MM.1S (cell line): ENCODE measurements at regions not wholly inside any gene's neighbourhood (a gene's known extent, or its start where the extent isn't known, plus 50 kb on each side); places are given as distances from the start of the nearest gene placed in this dataset.

Experiments used
- DNase-seq: peaks from one replicate; pipeline ENCODE4 v3.0.0-alpha.2; 2015
- H2AFZ ChIP-seq: fragments of 300-600 bp; sonication (generic); 2 replicates; pipeline ENCODE4 v1.6.0; 2016; ENCODE audit warnings: antibody characterized with exemption, low read length
- H3F3A ChIP-seq: fragments of 300-600 bp; sonication (generic); 2 replicates; pipeline ENCODE4 v1.6.1; 2016; ENCODE audit warnings: mild to moderate bottlenecking, antibody characterized with exemption, low read length, moderate library complexity, mixed read lengths; ENCODE audit not compliant: insufficient read depth
- H3K27ac ChIP-seq: fragments of 300-600 bp; sonication (generic); 2 replicates; pipeline ENCODE4 v1.5.1; 2016; ENCODE audit warnings: mild to moderate bottlenecking, low read length
- H3K27me3 ChIP-seq: fragments of 300-600 bp; sonication (generic); replicated peaks from 2 replicates; pipeline ENCODE4 v1.6.0; 2016; ENCODE audit warnings: low read length; ENCODE audit not compliant: insufficient read depth
- H3K36me3 ChIP-seq: fragments of 300-600 bp; sonication (generic); replicated peaks from 2 replicates; pipeline ENCODE4 v1.6.1; 2016; ENCODE audit warnings: mild to moderate bottlenecking, low read length, mixed read lengths; ENCODE audit not compliant: insufficient read depth
- H3K4me1 ChIP-seq: fragments of 300-600 bp; sonication (generic); 2 replicates; pipeline ENCODE4 v1.6.1; 2016; ENCODE audit warnings: low read length, mixed read lengths
- H3K4me2 ChIP-seq: fragments of 300-600 bp; sonication (generic); 2 replicates; pipeline ENCODE4 v1.6.0; 2016; ENCODE audit warnings: low read depth, low read length
- H3K4me3 ChIP-seq: fragments of 300-600 bp; sonication (generic); 2 replicates; pipeline ENCODE4 v1.5.1; 2016; ENCODE audit warnings: low read length, mixed read lengths
- H3K79me2 ChIP-seq: fragments of 300-600 bp; sonication (generic); 2 replicates; pipeline ENCODE4 v1.6.1; 2016; ENCODE audit warnings: mixed run types, low read length, mixed read lengths
- H3K9ac ChIP-seq: fragments of 300-600 bp; sonication (generic); 2 replicates; pipeline ENCODE4 v1.6.1; 2016; ENCODE audit warnings: low read length, mixed read lengths
- H3K9me2 ChIP-seq: fragments of 300-600 bp; sonication (generic); replicated peaks from 2 replicates; pipeline ENCODE4 v1.6.1; 2016; ENCODE audit warnings: mild to moderate bottlenecking, low read length, mixed read lengths; ENCODE audit not compliant: insufficient read depth
- H3K9me3 ChIP-seq: fragments of 300-600 bp; sonication (generic); replicated peaks from 2 replicates; pipeline ENCODE4 v1.6.1; 2016; ENCODE audit warnings: mild to moderate bottlenecking, low read length, mixed read lengths; ENCODE audit not compliant: insufficient read depth
- H4K20me1 ChIP-seq: fragments of 300-600 bp; sonication (generic); 2 replicates; pipeline ENCODE4 v1.6.1; 2016; ENCODE audit warnings: mild to moderate bottlenecking, low read length, moderate library complexity, mixed read lengths; ENCODE audit not compliant: insufficient read depth
- CTCF ChIP-seq: fragments of 300-600 bp; sonication (generic); IDR thresholded peaks from 2 replicates; pipeline ENCODE4 v1.5.1; 2016; ENCODE audit warnings: antibody characterized with exemption, low read length, mixed read lengths
- EZH2 ChIP-seq: fragments of 300-600 bp; sonication (generic); optimal IDR thresholded peaks from 2 replicates; pipeline ENCODE3; 2017; ENCODE audit warnings: low read depth, mild to moderate bottlenecking, antibody characterized with exemption, low read length, mixed read lengths
- EZH2phosphoT487 ChIP-seq: fragments of 300-600 bp; sonication (generic); IDR thresholded peaks from 2 replicates; pipeline ENCODE4 v1.6.1; 2018; ENCODE audit warnings: antibody characterized with exemption, low read length

GRCh38 chr6:170039156-170040114 lies 251.4 kb downstream of the DLL1 start:
- Histone ChIP-seq H3K27me3 (no peaks in the 10 kb centered on the region), H3K4me3 (no peak overlapping the region), H3K4me2 (no peak overlapping the region), H3K79me2 (no peaks in the 10 kb centered on the region), H4K20me1 (no peaks in the 10 kb centered on the region), H3K36me3 (no peaks in the 10 kb centered on the region), H3K9ac (no peak overlapping the region), H3K4me1 (no peaks in the 10 kb centered on the region), H3K27ac (no peak overlapping the region), H3K9me2 (no peaks in the 10 kb centered on the region), H3K9me3 (no peaks in the 10 kb centered on the region), H2AFZ (no peak overlapping the region), H3F3A (no peaks in the 10 kb centered on the region)
- TF ChIP-seq CTCF (no peak), EZH2 (no peak), EZH2phosphoT487 (no peak)
- no peak for DNase-seq

- Histone ChIP-seq H3F3A (no peaks in the 10 kb centered on the region), H3K4me1 (no peaks in the 10 kb centered on the region), H4K20me1 (no peaks in the 10 kb centered on the region), H3K4me2 (no peak overlapping the region), H2AFZ (no peak overlapping the region), H3K27me3 (no peaks in the 10 kb centered on the region), H3K9me2 (no peaks in the 10 kb centered on the region), H3K27ac (no peak overlapping the region), H3K4me3 (no peak overlapping the region), H3K9me3 (no peaks in the 10 kb centered on the region), H3K36me3 (no peaks in the 10 kb centered on the region), H3K9ac (no peak overlapping the region), H3K79me2 (no peaks in the 10 kb centered on the region)
- TF ChIP-seq CTCF (no peak), EZH2phosphoT487 (no peak), EZH2 (no peak)
- DNase-seq: no peak
These were observed 252.2 kb downstream of the DLL1 start for GRCh38 chr6:170038708-170039107.

GRCh38 chr6:170038251-170038650 lies 252.6 kb downstream of the DLL1 start:
- Histone ChIP-seq H3K27ac (no peak overlapping the region), H3K27me3 (no peaks in the 10 kb centered on the region), H3K4me3 (no peak overlapping the region), H4K20me1 (no peaks in the 10 kb centered on the region), H3K36me3 (no peaks in the 10 kb centered on the region), H3K4me1 (no peaks in the 10 kb centered on the region), H3K9me2 (no peaks in the 10 kb centered on the region), H2AFZ (no peak overlapping the region), H3F3A (no peaks in the 10 kb centered on the region), H3K79me2 (no peaks in the 10 kb centered on the region), H3K9ac (no peak overlapping the region), H3K4me2 (0 out of 2 replicates have a peak overlapping the region, but pooled peaks have one; percentile 6), H3K9me3 (no peaks in the 10 kb centered on the region)
- no peak for TF ChIP-seq CTCF
- TF ChIP-seq EZH2: no peak
- DNase-seq: no peak
